HG02840 (cell line): ENCODE measurements at regions not wholly inside any gene's neighbourhood (a gene's known extent, or its start where the extent isn't known, plus 50 kb on each side); places are given as distances from the start of the nearest gene placed in this dataset.

Experiments used
- ATAC-seq: cut with Tn5 transposase; IDR thresholded peaks from one replicate; pipeline ENCODE4 v1.9.1; 2021; ENCODE audit warnings: mild to moderate bottlenecking, moderate library complexity, moderate number of reproducible peaks; ENCODE audit not compliant: unreplicated experiment, low FRiP score

GRCh38 chr2:61774351-61774750 lies 79.5 kb downstream of the FAM161A start:
- ATAC-seq, result no peak

- no peak for ATAC-seq
Observed at GRCh38 chr2:61771904-61772845, 81.7 kb downstream of the FAM161A start.

GRCh38 chr2:61770746-61771145 lies 83.1 kb downstream of the FAM161A start:
- no peak for ATAC-seq

- ATAC-seq, result no peak
Observed at GRCh38 chr2:61770298-61770697, 83.6 kb downstream of the FAM161A start.

GRCh38 chr2:61769093-61769675 lies 84.7 kb downstream of the FAM161A start:
- no peak for ATAC-seq

- peak; percentile 98 for ATAC-seq
Observed at GRCh38 chr2:61764035-61764800, 89.6 kb downstream of the FAM161A start.

GRCh38 chr2:61763605-61764034 lies 90.2 kb downstream of the FAM161A start:
- no peak for ATAC-seq

GRCh38 chr2:61762292-61762691 lies 91.6 kb downstream of the FAM161A start:
- no peak for ATAC-seq

- no peak for ATAC-seq
Observed at GRCh38 chr2:61759718-61760117, 94.1 kb downstream of the FAM161A start.

GRCh38 chr2:61759005-61759404 lies 94.9 kb downstream of the FAM161A start:
- ATAC-seq, result no peak

GRCh38 chr2:61758159-61758558 lies 95.7 kb downstream of the FAM161A start:
- no peak for ATAC-seq

- no peak for ATAC-seq
Observed at GRCh38 chr2:61753512-61753911, 100.3 kb downstream of the FAM161A start.

- ATAC-seq, result no peak
Observed at GRCh38 chr2:61750624-61751023, 103.2 kb downstream of the FAM161A start.

GRCh38 chr2:61742955-61743354 lies 110.9 kb downstream of the FAM161A start:
- no peak for ATAC-seq

- ATAC-seq, result no peak
Observed at GRCh38 chr2:61737841-61738240, 116.0 kb downstream of the FAM161A start.

- no peak for ATAC-seq
Observed at GRCh38 chr2:61736953-61737352, 116.9 kb downstream of the FAM161A start.

GRCh38 chr2:61733563-61733962 lies 120.3 kb downstream of the FAM161A start:
- no peak for ATAC-seq

- no peak for ATAC-seq
Observed at GRCh38 chr2:61732787-61733186, 121.1 kb downstream of the FAM161A start.

- no peak for ATAC-seq
Observed at GRCh38 chr2:61727746-61728145, 126.1 kb downstream of the FAM161A start.

- no peak for ATAC-seq
Observed at GRCh38 chr2:61726456-61727209, 127.2 kb downstream of the FAM161A start.
